ENCODE measurements at regions not wholly inside any gene's neighbourhood (a gene's known extent, or its start where the extent isn't known, plus 50 kb on each side); places are given as distances from the start of the nearest gene placed in this dataset.
A peak's percentile ranks its signal among the peaks of the same experiment; 100 is the strongest.

- H3K9me3 ChIP-seq: no peaks in the 10 kb centered on the region
- intact Hi-C loops (cut with DNase I; ENCODE audit: low total_unique reads): loop anchor here (10.0 kb wide), 1 partner anchor 46 kb away; no protein-coding TSS in a partner anchor
- no peak for TF ChIP-seq CTCF (IDR thresholded peaks at IDR 0.05)
- peak overlapping the region in 1 of 2 donors; percentile 12 for H3K4me3 ChIP-seq
- no peak for DNase-seq
- no peaks in the 10 kb centered on the region for H3K36me3 ChIP-seq
- peak overlapping the region; percentile 45 to 58 for H3K27ac ChIP-seq
- no peaks in the 10 kb centered on the region for H3K27me3 ChIP-seq
- peaks cover 0 to 62% (median 46%) of the 10 kb centered on the region in 4 donors for H3K4me1 ChIP-seq
Measured at GRCh38 chr2:38430597-38431207, 53.6 kb upstream of the ATL2 start.

GRCh38 chr2:38430196-38430595 is 53.1 kb upstream of the ATL2 start:
- Histone ChIP-seq H3K4me3 (peak overlapping the region in 1 of 2 donors; percentile 12), H3K4me1 (peaks cover 0 to 62% (median 46%) of the 10 kb centered on the region in 4 donors), H3K27ac (peak overlapping the region; percentile 45 to 58), H3K36me3 (no peaks in the 10 kb centered on the region), H3K27me3 (no peaks in the 10 kb centered on the region), H3K9me3 (no peaks in the 10 kb centered on the region)
- TF ChIP-seq CTCF (IDR thresholded peaks at IDR 0.05): no peak
- intact Hi-C loops (cut with DNase I; ENCODE audit: low total_unique reads): loop anchor here (10.0 kb wide), 1 partner anchor 45 kb away; no protein-coding TSS in a partner anchor
- DNase-seq: no peak

GRCh38 chr2:38427936-38428335 is 50.9 kb upstream of the ATL2 start:
- no peak for DNase-seq
- intact Hi-C loops (cut with DNase I; ENCODE audit: low total_unique reads): no loop called here
- no peaks in the 10 kb centered on the region for H3K27me3 ChIP-seq
- H3K27ac ChIP-seq: peak overlapping the region; percentile 52 to 64
- TF ChIP-seq CTCF (IDR thresholded peaks at IDR 0.05): no peak
- no peaks in the 10 kb centered on the region for H3K9me3 ChIP-seq
- no peak overlapping the region for H3K4me3 ChIP-seq
- H3K4me1 ChIP-seq: peaks cover 0 to 50% (median 41%) of the 10 kb centered on the region in 4 donors
- no peaks in the 10 kb centered on the region for H3K36me3 ChIP-seq

- H3K27ac ChIP-seq: no peak overlapping the region
- peaks cover 0 to 41% (median 35%) of the 10 kb centered on the region in 4 donors for H3K4me1 ChIP-seq
- H3K9me3 ChIP-seq: no peaks in the 10 kb centered on the region
- no peak for DNase-seq
- no peaks in the 10 kb centered on the region for H3K36me3 ChIP-seq
- no peak for TF ChIP-seq CTCF (IDR thresholded peaks at IDR 0.05)
- no peak overlapping the region for H3K4me3 ChIP-seq
- no peaks in the 10 kb centered on the region for H3K27me3 ChIP-seq
- intact Hi-C loops (cut with DNase I; ENCODE audit: low total_unique reads): no loop called here
Measured at GRCh38 chr2:38427054-38427453, 50.0 kb upstream of the ATL2 start.

Measured in tibial artery (tissue), 4 donors.